ENCODE measurements at regions not wholly inside any gene's neighbourhood (a gene's known extent, or its start where the extent isn't known, plus 50 kb on each side); places are given as distances from the start of the nearest gene placed in this dataset.

DNA sequence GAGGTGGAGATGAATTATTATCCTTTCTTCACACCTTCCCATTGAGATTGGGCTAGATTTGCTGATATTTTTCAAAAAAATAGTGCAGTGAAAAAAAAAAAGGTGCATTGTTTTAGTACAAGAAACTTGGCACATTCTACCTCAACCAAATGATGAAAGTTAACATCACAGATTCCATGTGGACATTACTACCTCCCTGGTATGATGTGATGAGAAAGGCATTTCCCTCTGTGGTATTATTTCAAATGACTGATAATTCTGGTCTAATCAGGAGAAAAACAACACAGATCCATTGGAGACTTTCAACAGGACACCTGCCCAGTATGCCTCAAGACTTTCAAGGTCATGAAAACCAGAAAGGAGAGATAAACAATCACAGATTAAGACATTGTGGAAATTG is 313.4 kb downstream of the BCHE start:
- no peaks in the 10 kb centered on the region for H3K4me1 ChIP-seq (ENCODE audit: control insufficient read depth, insufficient read depth, low read length, unreplicated experiment)
- H2AFZ ChIP-seq (ENCODE audit: low read length, unreplicated experiment): no peak overlapping the region
- no peaks in the 10 kb centered on the region for H3K27me3 ChIP-seq (ENCODE audit: insufficient read depth, low read length)

DNA sequence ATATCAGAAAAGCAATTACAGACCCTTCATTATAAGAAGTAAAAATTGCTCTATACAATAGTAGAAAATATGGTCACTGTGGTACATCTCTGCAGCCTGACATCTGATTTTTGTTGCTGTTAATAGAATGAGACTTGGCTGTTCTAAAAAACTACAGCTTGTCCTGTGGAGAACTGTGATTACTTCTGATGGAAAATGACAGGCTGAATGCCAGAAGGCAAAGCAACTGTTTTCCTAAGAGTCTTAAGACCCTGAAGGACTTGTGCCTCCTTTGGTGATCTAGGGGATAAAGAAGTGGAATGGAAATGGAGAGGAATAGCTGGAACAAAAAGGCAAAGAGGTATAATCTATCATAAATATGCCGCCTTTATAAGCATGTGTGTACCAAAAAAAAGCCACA is 314.8 kb downstream of the BCHE start:
- Histone ChIP-seq H3K27ac (ENCODE audit: low read depth, low read length) (no peak overlapping the region), H2AFZ (ENCODE audit: low read length, unreplicated experiment) (no peak overlapping the region), H3K4me1 (ENCODE audit: control insufficient read depth, insufficient read depth, low read length, unreplicated experiment) (no peaks in the 10 kb centered on the region), H3K79me2 (ENCODE audit: control insufficient read depth, insufficient read depth, low read length, unreplicated experiment) (no peaks in the 10 kb centered on the region), H3K4me3 (ENCODE audit: low read depth, low read length) (no peak overlapping the region), H3K27me3 (ENCODE audit: insufficient read depth, low read length) (no peaks in the 10 kb centered on the region), H3K36me3 (ENCODE audit: insufficient read depth, low read length) (no peaks in the 10 kb centered on the region)

More for the DNA sequence above, 313.4 kb downstream of the BCHE start:
- H3K4me3 ChIP-seq (ENCODE audit: low read depth, low read length): no peak overlapping the region
- H3K79me2 ChIP-seq (ENCODE audit: control insufficient read depth, insufficient read depth, low read length, unreplicated experiment): no peaks in the 10 kb centered on the region
- no peaks in the 10 kb centered on the region for H3K36me3 ChIP-seq (ENCODE audit: insufficient read depth, low read length)
- no peak overlapping the region for H3K27ac ChIP-seq (ENCODE audit: low read depth, low read length)

DNA sequence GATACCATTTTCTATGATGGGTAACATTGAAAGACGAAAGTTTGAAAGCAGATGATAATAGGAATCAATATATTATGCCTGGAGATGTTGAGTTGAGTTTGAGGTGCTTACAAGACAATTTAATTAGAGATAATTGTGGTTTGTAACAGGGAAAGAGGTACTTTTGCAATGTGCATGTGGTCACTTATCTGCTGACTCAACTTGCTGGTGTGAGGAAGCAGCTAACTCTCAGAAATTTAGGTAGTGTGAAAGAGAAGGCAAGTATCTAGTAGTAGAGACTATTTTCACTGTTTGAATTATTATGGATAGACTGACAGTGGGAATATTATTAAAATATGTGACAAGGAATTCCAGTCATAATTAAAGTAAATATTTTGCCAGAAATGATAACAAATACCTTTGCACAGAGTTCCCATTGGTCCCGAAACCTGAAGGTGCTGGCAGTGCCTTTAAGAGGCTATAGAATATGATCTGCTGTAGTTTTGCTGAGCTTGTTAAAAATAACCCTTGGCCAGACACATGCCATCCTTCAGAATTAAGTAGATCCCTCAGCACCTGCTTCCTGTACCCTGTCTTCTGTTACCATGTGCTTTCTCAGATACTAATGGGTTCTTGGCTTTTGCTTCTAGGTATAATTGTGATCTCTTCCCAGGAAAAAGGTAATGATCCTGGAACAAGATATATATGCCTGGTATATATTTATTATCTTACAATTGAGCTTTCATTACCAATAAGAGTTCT is 315.9 kb downstream of the BCHE start:
- Histone ChIP-seq H3K4me1 (ENCODE audit: control insufficient read depth, insufficient read depth, low read length, unreplicated experiment) (no peaks in the 10 kb centered on the region), H3K27ac (ENCODE audit: low read depth, low read length) (no peak overlapping the region), H3K4me3 (ENCODE audit: low read depth, low read length) (no peak overlapping the region), H3K79me2 (ENCODE audit: control insufficient read depth, insufficient read depth, low read length, unreplicated experiment) (no peaks in the 10 kb centered on the region), H3K27me3 (ENCODE audit: insufficient read depth, low read length) (no peaks in the 10 kb centered on the region), H2AFZ (ENCODE audit: low read length, unreplicated experiment) (no peak overlapping the region), H3K36me3 (ENCODE audit: insufficient read depth, low read length) (no peaks in the 10 kb centered on the region)

DNA sequence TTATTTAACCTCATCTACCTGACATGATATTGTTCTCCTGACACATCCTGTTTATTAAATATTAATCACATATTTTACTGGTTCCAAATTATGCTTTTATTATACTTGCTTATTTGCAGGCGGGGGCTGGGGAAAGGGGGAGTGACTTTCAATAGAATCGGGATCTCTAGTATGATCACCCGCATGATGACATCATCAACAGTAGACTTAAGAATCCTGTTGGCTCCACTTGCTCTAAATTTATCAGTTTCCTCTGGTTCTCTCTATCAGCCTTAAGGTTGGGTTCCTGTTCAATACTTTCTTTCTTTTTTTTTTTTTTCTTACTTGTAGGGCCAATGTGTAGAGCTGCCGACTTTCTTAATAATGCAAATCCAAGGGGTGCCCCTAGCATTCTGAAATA is 317.5 kb downstream of the BCHE start:
- Histone ChIP-seq H3K36me3 (ENCODE audit: insufficient read depth, low read length) (no peaks in the 10 kb centered on the region), H3K4me1 (ENCODE audit: control insufficient read depth, insufficient read depth, low read length, unreplicated experiment) (no peaks in the 10 kb centered on the region)

DNA sequence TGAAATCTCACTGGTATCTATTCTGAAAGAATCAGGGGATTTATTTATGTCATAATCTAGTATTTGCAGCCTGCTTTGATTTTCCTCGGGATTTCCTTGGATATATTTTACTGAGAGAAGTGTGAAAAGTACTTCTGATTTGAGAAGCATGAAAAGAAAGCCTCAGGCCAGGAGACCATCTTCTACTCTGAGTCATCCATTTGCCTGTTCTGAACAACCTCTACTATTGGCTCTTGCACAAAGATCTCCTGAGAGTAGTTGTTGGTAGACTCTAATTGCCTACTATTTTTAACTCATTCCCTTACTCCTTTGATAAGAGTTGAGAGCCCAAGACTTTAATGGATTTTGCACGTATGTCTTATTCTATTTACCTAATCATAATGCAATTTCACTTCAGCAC is 318.9 kb downstream of the BCHE start:
- H3K27ac ChIP-seq (ENCODE audit: low read depth, low read length): no peak overlapping the region
- no peak overlapping the region for H3K4me3 ChIP-seq (ENCODE audit: low read depth, low read length)
- no peaks in the 10 kb centered on the region for H3K27me3 ChIP-seq (ENCODE audit: insufficient read depth, low read length)
- no peaks in the 10 kb centered on the region for H3K4me1 ChIP-seq (ENCODE audit: control insufficient read depth, insufficient read depth, low read length, unreplicated experiment)
- H3K79me2 ChIP-seq (ENCODE audit: control insufficient read depth, insufficient read depth, low read length, unreplicated experiment): no peaks in the 10 kb centered on the region
- H3K36me3 ChIP-seq (ENCODE audit: insufficient read depth, low read length): no peaks in the 10 kb centered on the region
- H2AFZ ChIP-seq (ENCODE audit: low read length, unreplicated experiment): no peak overlapping the region

More for the DNA sequence above, 317.5 kb downstream of the BCHE start:
- Histone ChIP-seq H3K27ac (ENCODE audit: low read depth, low read length) (no peak overlapping the region), H3K27me3 (ENCODE audit: insufficient read depth, low read length) (no peaks in the 10 kb centered on the region), H2AFZ (ENCODE audit: low read length, unreplicated experiment) (no peak overlapping the region), H3K79me2 (ENCODE audit: control insufficient read depth, insufficient read depth, low read length, unreplicated experiment) (no peaks in the 10 kb centered on the region), H3K4me3 (ENCODE audit: low read depth, low read length) (no peak overlapping the region)

DNA sequence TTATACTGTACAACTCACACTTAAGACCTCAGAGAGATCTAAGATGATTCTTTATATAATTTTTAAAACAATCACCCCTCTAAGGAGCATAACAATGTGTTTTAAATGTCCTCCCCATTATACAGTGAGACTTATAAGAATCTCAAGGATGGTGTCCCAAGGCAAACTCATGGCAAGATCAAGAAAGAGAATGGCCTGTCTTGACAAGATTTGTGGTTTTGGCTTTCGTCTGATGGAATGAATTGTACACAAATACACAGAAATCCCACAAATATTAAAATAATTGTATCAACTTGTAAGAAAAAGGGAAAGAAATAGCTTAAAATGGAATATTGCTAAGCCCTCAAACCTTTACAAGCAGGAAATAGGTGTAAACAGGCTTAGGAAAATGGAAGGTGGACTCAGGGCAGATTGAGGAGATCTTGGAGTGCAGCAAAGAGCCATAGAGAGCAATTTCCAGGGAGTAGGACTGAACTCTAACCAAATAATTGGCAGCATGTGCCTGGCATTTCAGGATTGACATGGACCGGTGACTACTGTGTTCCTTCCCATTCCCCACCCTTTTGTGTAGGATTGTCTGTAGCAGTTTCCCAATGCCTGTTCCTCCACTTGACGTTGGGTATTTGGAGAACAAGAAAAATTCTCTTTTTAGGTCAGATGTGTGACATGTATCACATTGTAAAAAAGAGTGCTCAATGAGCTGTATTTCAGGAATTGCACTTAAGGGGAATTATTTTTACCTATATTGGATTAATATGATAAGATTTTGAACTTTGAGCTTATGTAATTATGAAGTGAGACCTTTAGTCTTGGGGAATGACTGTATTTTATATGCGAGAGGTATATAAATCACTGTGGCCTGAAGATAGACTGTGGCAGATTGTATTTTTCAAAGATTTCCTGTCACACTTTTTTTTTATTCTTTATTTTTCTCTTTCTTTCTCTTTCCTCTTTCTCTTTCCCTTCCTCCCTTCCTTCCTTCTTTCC is 317.8 kb upstream of the SLITRK3 start:
- Histone ChIP-seq H2AFZ (ENCODE audit: low read length, unreplicated experiment) (no peak overlapping the region), H3K79me2 (ENCODE audit: control insufficient read depth, insufficient read depth, low read length, unreplicated experiment) (no peaks in the 10 kb centered on the region), H3K27ac (ENCODE audit: low read depth, low read length) (no peak overlapping the region), H3K36me3 (ENCODE audit: insufficient read depth, low read length) (no peaks in the 10 kb centered on the region), H3K4me1 (ENCODE audit: control insufficient read depth, insufficient read depth, low read length, unreplicated experiment) (no peaks in the 10 kb centered on the region), H3K4me3 (ENCODE audit: low read depth, low read length) (no peak overlapping the region), H3K27me3 (ENCODE audit: insufficient read depth, low read length) (no peaks in the 10 kb centered on the region)

DNA sequence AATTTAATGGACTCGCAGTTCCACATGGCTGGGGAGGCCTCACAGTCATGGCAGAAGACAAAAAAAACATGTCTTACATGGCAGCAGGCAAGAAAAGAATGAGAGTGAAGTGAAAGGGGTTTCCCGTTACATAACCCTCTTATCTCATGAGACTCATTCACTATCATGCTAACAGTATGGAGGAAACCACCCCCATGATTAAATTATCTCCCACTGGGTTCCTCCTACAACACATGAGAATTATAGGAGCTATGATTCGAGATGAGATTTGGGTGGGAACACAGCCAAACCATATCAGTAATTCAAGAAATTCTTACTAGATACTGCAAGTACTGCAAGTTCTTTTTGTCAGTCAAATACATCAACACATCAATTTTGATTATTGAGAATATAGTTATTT is 311.4 kb upstream of the SLITRK3 start:
- no peaks in the 10 kb centered on the region for H3K27me3 ChIP-seq (ENCODE audit: insufficient read depth, low read length)
- no peak overlapping the region for H2AFZ ChIP-seq (ENCODE audit: low read length, unreplicated experiment)
- no peak overlapping the region for H3K4me3 ChIP-seq (ENCODE audit: low read depth, low read length)
- H3K4me1 ChIP-seq (ENCODE audit: control insufficient read depth, insufficient read depth, low read length, unreplicated experiment): no peaks in the 10 kb centered on the region
- H3K79me2 ChIP-seq (ENCODE audit: control insufficient read depth, insufficient read depth, low read length, unreplicated experiment): no peaks in the 10 kb centered on the region
- no peak overlapping the region for H3K27ac ChIP-seq (ENCODE audit: low read depth, low read length)
- H3K36me3 ChIP-seq (ENCODE audit: insufficient read depth, low read length): no peaks in the 10 kb centered on the region

DNA sequence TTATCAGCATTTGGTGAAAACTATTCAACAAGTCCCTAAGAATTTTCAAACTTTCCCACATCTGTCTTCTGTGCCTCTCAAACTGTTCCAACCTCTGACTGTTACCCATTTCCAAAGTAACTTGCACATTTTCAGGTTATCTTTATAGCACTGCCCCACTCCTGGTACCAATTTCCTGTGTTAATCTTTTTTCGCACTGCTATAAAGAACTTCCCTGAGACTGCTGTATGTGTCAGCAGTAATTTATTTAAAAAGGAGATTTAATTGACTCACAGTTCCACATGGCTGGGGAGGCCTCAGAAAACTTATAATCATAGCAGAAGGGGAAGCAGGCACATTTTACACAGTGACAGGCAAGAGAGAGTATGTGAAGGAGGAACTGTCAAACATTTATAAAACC is 310.9 kb upstream of the SLITRK3 start:
- Histone ChIP-seq H3K4me3 (ENCODE audit: low read depth, low read length) (no peak overlapping the region), H3K79me2 (ENCODE audit: control insufficient read depth, insufficient read depth, low read length, unreplicated experiment) (no peaks in the 10 kb centered on the region), H3K36me3 (ENCODE audit: insufficient read depth, low read length) (no peaks in the 10 kb centered on the region), H2AFZ (ENCODE audit: low read length, unreplicated experiment) (no peak overlapping the region), H3K27ac (ENCODE audit: low read depth, low read length) (no peak overlapping the region), H3K27me3 (ENCODE audit: insufficient read depth, low read length) (no peaks in the 10 kb centered on the region), H3K4me1 (ENCODE audit: control insufficient read depth, insufficient read depth, low read length, unreplicated experiment) (no peaks in the 10 kb centered on the region)

DNA sequence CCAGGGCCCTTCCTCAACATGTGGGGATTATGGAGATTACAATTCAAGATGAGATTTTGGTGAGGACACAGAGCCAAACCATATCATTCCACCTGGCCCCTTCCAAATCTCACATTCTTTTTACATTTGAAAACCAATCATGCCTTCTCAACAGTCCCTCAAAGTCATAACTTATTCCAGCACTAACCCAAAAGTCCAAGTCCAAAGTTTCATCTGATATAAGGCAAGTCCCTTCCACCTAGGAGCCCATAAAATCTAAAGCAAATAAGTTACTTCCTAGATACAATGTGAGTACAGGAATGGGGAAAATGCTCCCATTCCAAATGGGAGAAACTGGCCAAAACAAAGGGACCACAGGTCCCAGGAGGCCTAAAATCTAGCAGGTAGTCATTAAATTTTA is 309.5 kb upstream of the SLITRK3 start:
- H3K4me3 ChIP-seq (ENCODE audit: low read depth, low read length): no peak overlapping the region
- H3K27ac ChIP-seq (ENCODE audit: low read depth, low read length): no peak overlapping the region
- no peak overlapping the region for H2AFZ ChIP-seq (ENCODE audit: low read length, unreplicated experiment)

DNA sequence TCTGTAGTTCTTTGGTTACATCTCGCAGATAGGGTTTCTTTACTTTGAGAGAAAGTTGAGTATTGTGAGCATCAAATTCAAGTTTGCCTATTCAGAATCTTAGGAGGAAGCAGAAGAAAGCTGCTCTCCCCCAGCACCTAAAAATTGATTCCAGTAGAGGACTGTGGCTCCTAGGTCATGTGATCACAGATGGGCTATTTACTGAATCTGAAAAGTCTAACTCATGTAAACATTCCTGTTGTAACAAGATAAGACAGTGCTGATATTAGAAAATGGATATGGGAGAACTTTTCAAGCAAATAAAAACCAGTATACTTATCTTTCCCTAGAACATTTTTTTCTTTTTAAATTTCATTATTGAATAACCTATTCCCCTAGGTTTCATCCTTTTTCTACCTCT is 308.4 kb upstream of the SLITRK3 start:
- Histone ChIP-seq H3K27ac (ENCODE audit: low read depth, low read length) (no peak overlapping the region), H3K79me2 (ENCODE audit: control insufficient read depth, insufficient read depth, low read length, unreplicated experiment) (no peaks in the 10 kb centered on the region), H3K27me3 (ENCODE audit: insufficient read depth, low read length) (no peaks in the 10 kb centered on the region), H3K4me3 (ENCODE audit: low read depth, low read length) (no peak overlapping the region), H3K4me1 (ENCODE audit: control insufficient read depth, insufficient read depth, low read length, unreplicated experiment) (no peaks in the 10 kb centered on the region), H2AFZ (ENCODE audit: low read length, unreplicated experiment) (no peak overlapping the region), H3K36me3 (ENCODE audit: insufficient read depth, low read length) (no peaks in the 10 kb centered on the region)

More for the DNA sequence above, 309.5 kb upstream of the SLITRK3 start:
- no peaks in the 10 kb centered on the region for H3K27me3 ChIP-seq (ENCODE audit: insufficient read depth, low read length)
- no peaks in the 10 kb centered on the region for H3K36me3 ChIP-seq (ENCODE audit: insufficient read depth, low read length)
- no peaks in the 10 kb centered on the region for H3K79me2 ChIP-seq (ENCODE audit: control insufficient read depth, insufficient read depth, low read length, unreplicated experiment)
- H3K4me1 ChIP-seq (ENCODE audit: control insufficient read depth, insufficient read depth, low read length, unreplicated experiment): no peaks in the 10 kb centered on the region
